ENCODE measurements at regions not wholly inside any gene's neighbourhood (a gene's known extent, or its start where the extent isn't known, plus 50 kb on each side); places are given as distances from the start of the nearest gene placed in this dataset.
A peak's percentile ranks its signal among the peaks of the same experiment; 100 is the strongest.

DNA sequence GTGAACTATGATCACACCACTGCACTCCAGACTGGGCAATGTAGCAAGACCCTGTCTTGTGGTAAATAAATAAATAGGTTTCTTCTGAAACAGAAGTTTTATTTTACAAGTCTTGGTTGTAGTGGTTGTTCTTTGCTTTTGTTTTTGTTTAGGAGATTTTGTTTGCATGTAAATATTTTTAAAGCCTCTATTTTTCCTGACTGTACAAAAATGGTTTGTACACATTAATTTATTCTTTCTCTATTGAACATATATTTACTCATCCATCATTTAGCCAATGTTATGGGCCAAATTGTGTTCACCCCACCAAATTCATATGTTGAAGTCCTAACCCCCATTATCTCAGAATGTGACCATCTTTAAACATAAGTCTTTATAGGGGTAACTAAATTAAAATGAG is 580.1 kb downstream of the EPHA4 start:
- Mint-ChIP-seq H3K4me3 (no peak overlapping the region), H3K27ac (no peak overlapping the region), H3K9me3 (no peaks in the 10 kb centered on the region), H3K36me3 (no peaks in the 10 kb centered on the region), H3K4me1 (no peaks in the 10 kb centered on the region)
- ATAC-seq (no peak), DNase-seq (ENCODE audit: low spot score in 2 of 2) (no peak)

- ATAC-seq (no peak), DNase-seq (ENCODE audit: low spot score in 2 of 2) (no peak)
- H3K9me3 Mint-ChIP-seq = no peaks in the 10 kb centered on the region
- H3K4me1 Mint-ChIP-seq = no peaks in the 10 kb centered on the region
- no peak overlapping the region for H3K27ac Mint-ChIP-seq
- no peaks in the 10 kb centered on the region for H3K36me3 Mint-ChIP-seq
- no peak overlapping the region for H3K4me3 Mint-ChIP-seq
Measured at GRCh38 chr2:220994846-220995245, 577.3 kb downstream of the EPHA4 start.

DNA sequence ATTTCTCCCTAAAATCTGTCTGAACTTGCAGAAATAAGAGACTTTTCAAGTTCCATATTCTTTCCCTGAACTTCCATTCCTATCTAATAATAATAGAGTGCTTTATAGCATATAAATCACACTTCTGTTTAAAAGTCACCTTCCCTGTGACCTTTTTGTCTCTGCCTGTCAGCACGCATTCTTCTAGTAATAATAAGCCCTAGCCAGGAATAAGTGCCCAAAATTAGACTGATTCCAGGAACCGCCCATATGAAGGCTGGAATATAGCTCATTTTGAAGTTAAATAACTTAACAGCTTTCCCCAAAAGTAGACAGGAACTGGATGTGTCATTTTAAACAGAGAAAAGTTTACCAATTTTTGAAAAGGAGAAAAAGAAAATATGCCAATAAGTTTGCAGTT is 576.5 kb downstream of the EPHA4 start:
- no peak for ATAC-seq
- no peaks in the 10 kb centered on the region for H3K9me3 Mint-ChIP-seq
- no peak overlapping the region for H3K4me3 Mint-ChIP-seq
- no peak for DNase-seq (ENCODE audit: low spot score in 2 of 2)
- H3K4me1 Mint-ChIP-seq = no peaks in the 10 kb centered on the region
- H3K36me3 Mint-ChIP-seq = no peaks in the 10 kb centered on the region
- H3K27ac Mint-ChIP-seq = no peak overlapping the region

DNA sequence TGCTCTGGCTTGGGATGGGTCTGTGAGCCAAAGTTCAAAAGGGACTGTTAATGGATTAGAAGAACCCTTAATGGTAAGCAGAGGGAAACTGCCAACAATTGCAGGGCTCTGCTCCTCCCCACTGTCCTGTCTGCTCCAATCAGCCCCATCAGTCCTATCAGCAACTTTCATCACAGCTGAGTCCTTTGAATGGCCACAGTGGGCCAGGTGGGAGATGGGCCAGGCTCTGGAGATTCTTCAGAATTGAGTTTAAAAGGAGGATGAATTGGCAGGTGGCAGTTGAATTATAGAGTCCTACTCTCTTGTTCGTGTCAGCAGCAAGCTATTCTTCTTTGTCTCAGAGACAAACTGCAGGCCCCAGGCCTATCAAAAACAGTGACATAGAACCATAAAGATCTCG is 573.9 kb downstream of the EPHA4 start:
- no peak for DNase-seq (ENCODE audit: low spot score in 2 of 2)
- H3K36me3 Mint-ChIP-seq = no peaks in the 10 kb centered on the region
- H3K27ac Mint-ChIP-seq = no peak overlapping the region
- no peak overlapping the region for H3K4me3 Mint-ChIP-seq
- no peak for ATAC-seq
- no peaks in the 10 kb centered on the region for H3K4me1 Mint-ChIP-seq
- no peaks in the 10 kb centered on the region for H3K9me3 Mint-ChIP-seq

DNA sequence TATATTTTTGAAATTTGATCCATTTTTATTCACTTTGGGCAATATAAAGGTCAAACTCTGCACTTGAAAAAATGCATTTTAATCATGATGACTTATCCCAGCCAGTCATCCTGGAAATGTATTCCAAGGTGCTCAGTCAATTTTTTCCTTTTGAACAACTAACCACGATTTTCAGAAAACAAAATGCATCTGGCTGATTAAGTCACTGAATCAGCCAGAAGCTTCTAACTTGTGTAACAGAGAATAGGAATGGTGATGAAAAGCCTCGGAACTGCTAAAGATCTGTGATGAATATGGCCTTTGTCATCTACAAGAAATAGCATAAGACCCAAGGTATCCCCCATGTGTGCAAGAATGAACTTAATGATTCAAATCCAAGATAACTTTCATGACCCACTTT is 572.7 kb downstream of the EPHA4 start:
- H3K9me3 Mint-ChIP-seq = no peaks in the 10 kb centered on the region
- no peak for ATAC-seq
- no peaks in the 10 kb centered on the region for H3K4me1 Mint-ChIP-seq
- H3K4me3 Mint-ChIP-seq = no peak overlapping the region
- H3K27ac Mint-ChIP-seq = no peak overlapping the region
- DNase-seq (ENCODE audit: low spot score in 2 of 2) = no peak
- no peaks in the 10 kb centered on the region for H3K36me3 Mint-ChIP-seq

- Mint-ChIP-seq H3K9me3 (no peaks in the 10 kb centered on the region), H3K4me3 (no peak overlapping the region), H3K36me3 (no peaks in the 10 kb centered on the region), H3K27ac (no peak overlapping the region), H3K4me1 (no peaks in the 10 kb centered on the region)
- no peak for DNase-seq (ENCODE audit: low spot score in 2 of 2)
- no peak for ATAC-seq
Measured at GRCh38 chr2:221001381-221001801, 570.7 kb downstream of the EPHA4 start.

DNA sequence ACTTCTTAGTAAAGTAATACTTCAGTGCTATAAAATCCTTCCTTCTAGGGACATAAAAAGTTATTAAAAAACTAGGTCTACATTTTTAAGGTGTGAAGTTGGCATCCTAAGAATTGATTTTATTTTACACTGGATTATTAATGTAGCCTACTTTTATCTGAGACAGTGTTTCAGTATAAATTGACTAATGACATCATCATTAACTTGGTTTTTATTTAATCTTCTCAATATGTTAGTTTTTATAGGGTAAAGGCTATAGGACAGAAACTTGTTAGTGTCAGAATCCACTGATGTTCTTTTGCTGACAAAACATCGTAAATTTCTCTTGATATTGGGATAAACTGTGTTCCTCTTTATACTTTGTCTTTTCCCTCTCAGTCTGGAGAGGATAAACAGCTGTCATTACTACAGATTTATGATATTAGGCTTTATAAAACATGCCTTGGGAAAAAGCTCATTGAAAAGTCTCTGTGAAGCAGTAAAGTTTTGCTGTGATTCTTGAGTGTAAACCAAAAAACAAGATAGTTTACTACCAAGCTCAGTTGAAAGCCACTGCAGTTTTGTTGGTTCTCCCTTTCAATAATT is 569.9 kb downstream of the EPHA4 start:
- Mint-ChIP-seq H3K9me3 (no peaks in the 10 kb centered on the region), H3K4me3 (no peak overlapping the region), H3K4me1 (no peaks in the 10 kb centered on the region), H3K27ac (no peak overlapping the region), H3K36me3 (no peaks in the 10 kb centered on the region)
- no peak for DNase-seq (ENCODE audit: low spot score in 2 of 2)
- no peak for ATAC-seq

- H3K4me3 Mint-ChIP-seq = no peak overlapping the region
- H3K27ac Mint-ChIP-seq = no peak overlapping the region
- H3K9me3 Mint-ChIP-seq = no peaks in the 10 kb centered on the region
- no peak for DNase-seq (ENCODE audit: low spot score in 2 of 2)
- H3K4me1 Mint-ChIP-seq = no peaks in the 10 kb centered on the region
- ATAC-seq = no peak
- no peaks in the 10 kb centered on the region for H3K36me3 Mint-ChIP-seq
Measured at GRCh38 chr2:221005338-221005737, 566.8 kb downstream of the EPHA4 start.

- no peak for ATAC-seq
Measured at GRCh38 chr2:221006084-221006483, 566.0 kb downstream of the EPHA4 start.

DNA sequence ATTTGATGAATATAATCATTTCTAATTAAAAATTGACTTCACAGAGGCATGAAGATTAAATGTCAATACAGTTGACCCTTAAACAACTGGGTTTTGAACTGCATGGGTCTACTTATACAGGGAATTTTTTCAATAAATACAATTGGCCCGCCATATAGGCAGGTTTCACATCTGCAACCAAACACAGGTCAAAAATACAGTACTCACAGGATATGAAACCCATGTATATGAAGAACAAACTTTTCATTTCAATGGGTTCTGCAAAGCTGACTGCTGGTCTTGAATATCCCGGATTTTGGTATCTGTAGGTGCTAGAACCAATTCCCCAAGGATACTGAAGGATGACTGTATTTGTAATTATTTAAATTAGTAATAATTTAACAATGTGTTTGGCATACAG is 555.6 kb downstream of the EPHA4 start:
- ATAC-seq (no peak), DNase-seq (ENCODE audit: low spot score in 2 of 2) (no peak)
- H3K36me3 Mint-ChIP-seq = no peaks in the 10 kb centered on the region
- H3K9me3 Mint-ChIP-seq = no peaks in the 10 kb centered on the region
- H3K27ac Mint-ChIP-seq = no peak overlapping the region
- no peak overlapping the region for H3K4me3 Mint-ChIP-seq
- no peaks in the 10 kb centered on the region for H3K4me1 Mint-ChIP-seq

More at GRCh38 chr2:221006084-221006483, 566.0 kb downstream of the EPHA4 start:
- Mint-ChIP-seq H3K4me1 (no peaks in the 10 kb centered on the region), H3K27ac (no peak overlapping the region), H3K9me3 (no peaks in the 10 kb centered on the region), H3K36me3 (no peaks in the 10 kb centered on the region), H3K4me3 (no peak overlapping the region)
- no peak for DNase-seq (ENCODE audit: low spot score in 2 of 2)

- DNase-seq (ENCODE audit: low spot score in 2 of 2) = no peak
- H3K4me3 Mint-ChIP-seq = no peak overlapping the region
Measured at GRCh38 chr2:221018262-221018661, 553.8 kb downstream of the EPHA4 start.

DNA sequence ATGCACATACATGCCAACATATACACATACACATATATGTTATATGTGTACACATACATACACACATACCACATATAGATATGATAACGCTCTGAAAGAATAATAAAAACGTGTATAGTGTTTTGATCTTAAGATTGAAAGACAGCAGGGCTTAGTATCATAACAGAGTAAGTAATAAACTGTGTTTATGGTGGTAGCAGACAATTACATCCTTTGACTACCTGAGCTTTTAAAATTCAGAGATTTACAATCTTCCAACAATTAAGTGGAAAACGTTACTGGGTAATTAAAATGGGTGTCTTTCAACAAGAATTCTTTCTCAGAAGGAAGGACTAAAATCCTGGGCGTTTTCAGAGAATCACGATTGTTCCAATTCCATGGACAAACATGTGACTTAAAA is 552.4 kb downstream of the EPHA4 start:
- H3K36me3 Mint-ChIP-seq = no peaks in the 10 kb centered on the region
- no peaks in the 10 kb centered on the region for H3K4me1 Mint-ChIP-seq

More at GRCh38 chr2:221018262-221018661, 553.8 kb downstream of the EPHA4 start:
- Mint-ChIP-seq H3K36me3 (no peaks in the 10 kb centered on the region), H3K27ac (no peak overlapping the region), H3K9me3 (no peaks in the 10 kb centered on the region), H3K4me1 (no peaks in the 10 kb centered on the region)
- ATAC-seq = peak; percentile 50

GRCh38 chr2:221022554-221022953 is 549.5 kb downstream of the EPHA4 start:
- H3K9me3 Mint-ChIP-seq = no peaks in the 10 kb centered on the region
- no peak overlapping the region for H3K27ac Mint-ChIP-seq
- DNase-seq (ENCODE audit: low spot score in 2 of 2) (no peak), ATAC-seq (no peak)
- H3K4me3 Mint-ChIP-seq = no peak overlapping the region
- no peaks in the 10 kb centered on the region for H3K36me3 Mint-ChIP-seq
- H3K4me1 Mint-ChIP-seq = no peaks in the 10 kb centered on the region

More for the DNA sequence above, 552.4 kb downstream of the EPHA4 start:
- Mint-ChIP-seq H3K27ac (no peak overlapping the region), H3K4me3 (no peak overlapping the region), H3K9me3 (no peaks in the 10 kb centered on the region)
- ATAC-seq = no peak
- DNase-seq (ENCODE audit: low spot score in 2 of 2) = no peak

DNA sequence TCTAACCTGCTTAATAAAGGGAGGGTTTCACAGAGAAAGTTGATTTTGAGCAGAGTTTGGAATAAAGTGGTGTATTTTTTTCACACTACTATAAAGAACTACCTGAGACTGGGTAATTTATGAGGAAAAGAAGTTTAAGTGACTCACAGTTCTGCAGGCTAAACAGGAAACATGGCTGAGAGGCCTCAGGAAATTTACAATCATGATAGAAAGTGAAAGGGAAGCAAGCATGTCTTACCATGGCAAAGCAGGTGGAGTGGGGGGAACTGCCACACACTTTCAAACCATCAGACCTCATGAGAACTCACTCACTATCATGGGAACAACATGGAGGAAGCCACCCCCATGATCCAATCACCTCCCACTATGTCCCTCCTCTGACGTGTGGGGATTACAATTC is 546.7 kb downstream of the EPHA4 start:
- Mint-ChIP-seq H3K9me3 (no peaks in the 10 kb centered on the region), H3K4me1 (no peaks in the 10 kb centered on the region), H3K27ac (no peak overlapping the region), H3K4me3 (no peak overlapping the region), H3K36me3 (no peaks in the 10 kb centered on the region)
- DNase-seq (ENCODE audit: low spot score in 2 of 2) (no peak), ATAC-seq (no peak)

- Mint-ChIP-seq H3K4me1 (no peaks in the 10 kb centered on the region), H3K4me3 (no peak overlapping the region), H3K36me3 (no peaks in the 10 kb centered on the region), H3K9me3 (no peaks in the 10 kb centered on the region), H3K27ac (no peak overlapping the region)
- DNase-seq (ENCODE audit: low spot score in 2 of 2) (no peak), ATAC-seq (no peak)
Measured at GRCh38 chr2:221034026-221034701, 537.9 kb downstream of the EPHA4 start.

GRCh38 chr2:221034973-221035372 is 537.1 kb downstream of the EPHA4 start:
- ATAC-seq = no peak
- no peak for DNase-seq (ENCODE audit: low spot score in 2 of 2)
- Mint-ChIP-seq H3K4me1 (no peaks in the 10 kb centered on the region), H3K9me3 (no peaks in the 10 kb centered on the region), H3K36me3 (no peaks in the 10 kb centered on the region), H3K27ac (no peak overlapping the region), H3K4me3 (no peak overlapping the region)

All from stimulated activated effector memory CD8-positive, alpha-beta T cell treated with anti-CD3 and anti-CD28 coated beads, Interleukin-12 subunit alpha, Interleukin-12 subunit beta, amount 100 ng/mL, for 72 hours (primary cell).